ENCODE measurements at regions not wholly inside any gene's neighbourhood (a gene's known extent, or its start where the extent isn't known, plus 50 kb on each side); places are given as distances from the start of the nearest gene placed in this dataset.

DNA sequence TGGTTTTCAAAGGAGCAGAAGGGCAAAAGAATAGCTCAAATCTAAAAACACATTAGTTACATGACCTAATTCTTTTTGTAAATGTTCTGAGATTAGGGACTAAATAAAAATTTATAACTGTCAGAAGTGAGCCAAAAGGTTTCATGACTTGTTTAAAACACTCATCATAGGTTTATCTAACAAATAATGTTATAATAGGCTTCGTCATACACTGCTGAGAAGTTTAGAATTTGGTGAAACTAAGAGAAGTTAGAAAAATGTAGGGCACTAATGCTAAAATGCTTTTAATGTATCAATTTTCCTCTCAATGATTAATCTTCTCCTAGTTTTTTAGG, 468.8 kb upstream of the CDIN1 start (continued):
- TF ChIP-seq ZNF165 (CRISPR knock-in tag; IDR thresholded peaks at IDR 0.05; ENCODE audit: borderline replicate concordance) (no peak), SAFB2 (IDR thresholded peaks at IDR 0.05; ENCODE audit: borderline replicate concordance, low read depth, low read length, severe bottlenecking) (no peak)

DNA sequence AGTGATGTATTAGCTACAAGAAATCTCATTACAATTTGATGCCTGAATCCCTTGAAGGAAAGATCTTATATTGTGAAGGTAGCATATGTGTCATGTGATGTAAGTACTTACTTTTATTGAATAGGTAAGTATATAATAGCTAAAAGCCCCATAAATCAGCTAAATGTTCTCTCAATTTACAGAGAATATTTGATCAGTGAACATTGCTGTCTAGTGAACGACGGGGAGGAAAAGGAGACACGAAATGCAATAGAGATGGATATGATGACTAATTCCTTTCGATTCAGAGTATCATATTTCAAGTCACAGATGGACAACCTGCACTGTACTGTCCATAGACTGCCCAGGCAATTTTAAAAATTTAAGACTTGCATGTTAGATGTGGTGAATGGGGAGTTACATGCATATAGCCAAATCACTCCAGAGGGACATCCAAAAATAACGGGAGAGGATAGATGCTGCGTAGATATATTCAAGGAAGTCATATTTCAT, 462.1 kb upstream of the CDIN1 start:
- TF ChIP-seq USF1 (CRISPR knock-in tag; IDR thresholded peaks at IDR 0.05) (no peak), TFE3 (CRISPR knock-in tag; IDR thresholded peaks at IDR 0.05) (0 out of 2 replicates have a peak, but pooled peaks have one; percentile 4)
- TF ChIP-seq, protein P1, sequence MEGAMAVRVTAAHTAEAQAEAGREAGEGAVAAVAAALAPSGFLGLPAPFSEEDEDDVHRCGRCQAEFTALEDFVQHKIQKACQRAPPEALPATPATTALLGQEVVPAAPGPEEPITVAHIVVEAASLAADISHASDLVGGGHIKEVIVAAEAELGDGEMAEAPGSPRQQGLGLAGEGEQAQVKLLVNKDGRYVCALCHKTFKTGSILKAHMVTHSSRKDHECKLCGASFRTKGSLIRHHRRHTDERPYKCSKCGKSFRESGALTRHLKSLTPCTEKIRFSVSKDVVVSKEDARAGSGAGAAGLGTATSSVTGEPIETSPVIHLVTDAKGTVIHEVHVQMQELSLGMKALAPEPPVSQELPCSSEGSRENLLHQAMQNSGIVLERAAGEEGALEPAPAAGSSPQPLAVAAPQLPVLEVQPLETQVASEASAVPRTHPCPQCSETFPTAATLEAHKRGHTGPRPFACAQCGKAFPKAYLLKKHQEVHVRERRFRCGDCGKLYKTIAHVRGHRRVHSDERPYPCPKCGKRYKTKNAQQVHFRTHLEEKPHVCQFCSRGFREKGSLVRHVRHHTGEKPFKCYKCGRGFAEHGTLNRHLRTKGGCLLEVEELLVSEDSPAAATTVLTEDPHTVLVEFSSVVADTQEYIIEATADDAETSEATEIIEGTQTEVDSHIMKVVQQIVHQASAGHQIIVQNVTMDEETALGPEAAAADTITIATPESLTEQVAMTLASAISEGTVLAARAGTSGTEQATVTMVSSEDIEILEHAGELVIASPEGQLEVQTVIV (CRISPR knock-in tag; IDR thresholded peaks at IDR 0.05; ENCODE audit: borderline replicate concordance): no peak
- no TSS peak for BruUV-seq (replicated peaks)

More for the DNA sequence above, 462.1 kb upstream of the CDIN1 start:
- no peak overlapping the region for H3K4me2 ChIP-seq (ENCODE audit: insufficient read depth, low read length)
- WGBS (ENCODE audit: insufficient coverage, low coverage, missing lambda C conversion rate): 1% methylated on average over 6 of the region's 6 CpGs
- H4K20me1 ChIP-seq (replicated peaks; ENCODE audit: control insufficient read depth, insufficient read depth, low read length): no peaks in the 10 kb centered on the region
- H3K4me3 ChIP-seq: no peak overlapping the region
- ATAC-seq (no peak), FAIRE-seq (no peak), DNase-seq (ENCODE audit: extremely low read depth in 1 of 4, low spot score in 3 of 4) (no peak)
- H3K9me1 ChIP-seq (ENCODE audit: control insufficient read depth, insufficient read depth, low read length): no peaks in the 10 kb centered on the region
- H3K27me3 ChIP-seq (ENCODE audit: control insufficient read depth in 2 of 2, insufficient read depth in 2 of 2, low read length in 2 of 2): no peaks in the 10 kb centered on the region
- H3K4me1 ChIP-seq (replicated peaks in 1 of 2; ENCODE audit: control insufficient read depth in 2 of 2, insufficient read depth in 2 of 2, low read length in 2 of 2): no peaks in the 10 kb centered on the region
- H3K9ac ChIP-seq (ENCODE audit: insufficient read depth in 1 of 2, low read depth in 2 of 2, low read length in 2 of 2): no peak overlapping the region
- CTCF ChIA-PET (ENCODE audit: low intra/inter-chr PET ratio): no interaction called here
- intact Hi-C loops (cut with micrococcal nuclease) (no loop called here), in situ Hi-C loops (cut with MboI) (no loop called here)
- no peak overlapping the region for H2AFZ ChIP-seq (ENCODE audit: low read depth, low read length)
- no peak overlapping the region for H3K27ac ChIP-seq (ENCODE audit: extremely low read depth, low read depth, low read length)
- no peaks in the 10 kb centered on the region for H3K79me2 ChIP-seq (ENCODE audit: control insufficient read depth, insufficient read depth, low read length)
- POLR2A ChIA-PET: no interaction called here
- no peaks in the 10 kb centered on the region for H3K36me3 ChIP-seq (ENCODE audit: control insufficient read depth, insufficient read depth, low read length)
- no peaks in the 10 kb centered on the region for H3K9me3 ChIP-seq (replicated peaks; ENCODE audit: control insufficient read depth, insufficient read depth, low read depth, low read length)
